HG02852 (cell line): ENCODE measurements at regions not wholly inside any gene's neighbourhood (a gene's known extent, or its start where the extent isn't known, plus 50 kb on each side); places are given as distances from the start of the nearest gene placed in this dataset.
"Not testable (repeated sequence)": the region's sequence is repeated elsewhere in the genome, so short reads cannot be mapped to it uniquely, and the experiment has no call there.

Experiments used
- ATAC-seq: cut with Tn5 transposase; IDR thresholded peaks from one replicate; pipeline ENCODE4 v1.9.1; 2021; ENCODE audit warnings: mild to moderate bottlenecking, moderate library complexity; ENCODE audit not compliant: unreplicated experiment

DNA sequence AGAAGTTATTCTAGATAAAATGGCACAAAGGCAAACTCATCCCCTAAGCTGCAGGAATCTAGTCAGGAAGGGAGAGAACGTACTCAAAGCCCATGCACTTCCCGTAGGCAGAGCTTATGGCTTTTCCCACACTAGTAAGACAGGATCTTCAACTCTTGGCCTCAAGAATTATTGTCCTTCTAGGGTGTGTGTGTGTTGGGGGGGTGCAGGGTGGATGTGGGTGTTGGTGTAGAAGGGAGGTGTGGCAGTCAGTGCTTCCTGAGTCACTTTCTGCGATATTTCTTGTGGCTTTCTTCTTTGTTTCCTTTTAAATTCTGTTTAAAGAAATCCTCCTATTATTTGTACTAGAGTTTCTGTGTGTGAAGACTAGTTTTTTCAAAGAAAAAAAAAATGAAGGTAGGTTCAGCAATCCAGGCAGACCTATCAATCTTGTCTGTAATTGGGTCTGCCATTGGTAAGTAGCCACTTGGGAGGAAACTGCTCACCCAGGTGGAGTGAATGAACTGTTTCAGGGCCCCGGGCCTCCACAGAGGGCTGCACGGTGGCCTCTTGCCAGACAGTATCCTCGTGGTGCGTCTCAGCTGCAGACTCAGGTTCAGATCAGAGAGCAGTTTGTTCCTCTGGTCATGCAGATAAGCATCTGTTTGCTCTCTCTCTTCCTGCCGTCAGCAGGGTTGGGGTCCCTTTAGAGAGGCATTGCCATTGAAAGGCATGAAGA, 131.9 kb downstream of the NPR3 start:
- no peak for ATAC-seq

DNA sequence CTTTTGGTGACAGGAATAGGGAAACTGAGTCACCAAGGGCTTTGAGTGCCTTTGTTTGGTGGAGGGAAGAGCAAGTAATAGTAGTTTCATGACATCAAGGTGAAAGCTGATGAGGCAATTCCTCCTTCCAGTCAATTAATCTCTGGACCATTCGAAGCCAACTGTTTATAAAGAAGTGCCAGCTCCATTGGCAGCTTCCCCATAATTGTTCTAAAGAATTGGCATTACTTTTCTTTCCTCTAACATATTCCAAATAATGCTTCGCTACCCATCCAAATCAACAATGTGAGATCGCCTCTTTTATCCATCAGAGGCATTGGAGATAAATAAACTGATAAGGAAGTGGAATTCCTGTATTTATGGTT, 132.4 kb downstream of the NPR3 start:
- no peak for ATAC-seq

DNA sequence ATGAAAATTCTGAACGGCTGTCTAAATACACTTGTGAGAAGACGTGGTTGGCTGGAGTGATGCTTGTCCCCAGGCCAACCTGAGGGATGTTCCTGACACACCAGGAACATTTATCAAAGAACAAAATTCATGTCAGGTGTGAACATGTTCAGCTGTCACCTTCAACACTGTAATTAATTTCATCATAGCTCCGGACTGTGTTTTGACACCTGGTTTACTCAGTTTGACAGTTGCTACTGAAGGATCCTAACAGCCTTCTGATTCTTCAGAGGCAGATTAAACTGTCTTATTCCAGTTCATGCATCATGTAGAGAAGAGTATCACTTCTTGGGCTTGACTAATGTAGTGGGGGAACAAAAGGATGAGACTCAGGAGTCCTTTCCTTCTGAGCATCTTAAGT, 134.1 kb downstream of the NPR3 start:
- no peak for ATAC-seq

DNA sequence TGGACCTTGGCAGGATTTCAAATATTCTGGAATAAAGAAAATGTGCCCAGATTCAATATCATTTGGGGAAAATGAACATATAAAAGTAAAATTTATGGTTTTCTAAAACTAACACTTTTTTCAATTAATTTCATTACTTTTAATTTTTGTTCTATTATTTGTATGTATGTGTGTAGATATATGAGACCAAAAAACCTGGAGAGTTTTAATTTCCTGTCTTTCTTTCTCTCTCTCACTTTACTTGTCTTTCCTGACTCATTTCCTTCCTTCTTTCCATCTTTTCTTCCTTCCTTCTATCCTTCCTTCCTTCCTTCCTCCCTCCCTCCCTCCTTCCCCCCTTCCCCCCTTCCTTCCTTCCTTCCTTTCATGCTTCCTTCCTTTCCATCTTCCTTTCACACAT, 137.0 kb downstream of the NPR3 start:
- no peak for ATAC-seq

DNA sequence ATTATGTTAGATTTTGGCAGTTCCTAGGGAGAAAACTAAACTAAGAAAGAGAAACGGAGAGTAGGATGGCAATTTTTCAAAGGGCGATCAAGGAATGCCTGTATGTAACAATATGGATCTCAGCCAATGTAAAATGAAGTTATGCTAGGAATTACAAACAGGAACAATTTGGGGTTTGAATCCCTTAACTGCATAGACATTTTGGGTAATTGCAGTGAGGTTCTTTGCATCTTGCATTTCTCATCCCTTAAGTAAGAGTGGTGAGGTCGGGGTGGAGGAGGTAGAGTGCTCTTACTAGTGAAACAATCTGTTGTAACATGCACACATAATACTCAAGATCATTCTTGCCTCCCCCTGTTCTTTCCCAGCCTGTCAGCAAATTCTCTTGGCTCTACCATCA, 137.6 kb downstream of the NPR3 start:
- no peak for ATAC-seq

DNA sequence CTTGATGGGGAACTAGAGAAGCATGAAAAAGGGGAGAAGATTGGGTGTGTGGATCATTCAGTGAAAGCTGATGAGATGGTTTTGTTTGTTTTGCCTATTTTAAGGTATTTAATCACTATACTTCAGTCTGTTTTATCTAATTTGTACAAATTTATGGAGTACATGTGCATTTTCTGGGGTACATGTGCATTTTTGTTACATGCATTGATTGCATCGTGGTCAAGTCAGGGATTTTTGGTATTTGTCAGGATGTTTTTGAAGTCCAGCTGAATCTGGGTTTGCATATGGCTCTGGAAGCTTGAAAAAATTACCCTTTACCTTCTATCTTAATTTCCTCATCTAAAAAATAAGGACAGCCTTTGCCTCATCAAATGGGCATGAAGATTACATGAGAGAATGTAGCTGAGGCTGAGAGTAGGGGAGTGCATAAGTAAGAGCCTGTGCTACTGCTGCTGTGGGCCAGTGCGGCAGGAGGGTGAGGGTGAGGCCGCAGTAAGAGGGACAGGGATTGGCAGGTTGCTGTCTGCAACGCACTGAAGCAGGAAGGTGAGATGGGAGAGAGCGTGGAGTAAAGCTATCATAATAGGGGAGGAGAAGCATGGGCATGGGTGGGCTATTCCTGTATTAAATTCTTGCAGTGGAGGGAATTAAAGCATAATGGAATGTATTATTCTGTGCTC, 139.8 kb downstream of the NPR3 start:
- no peak for ATAC-seq

DNA sequence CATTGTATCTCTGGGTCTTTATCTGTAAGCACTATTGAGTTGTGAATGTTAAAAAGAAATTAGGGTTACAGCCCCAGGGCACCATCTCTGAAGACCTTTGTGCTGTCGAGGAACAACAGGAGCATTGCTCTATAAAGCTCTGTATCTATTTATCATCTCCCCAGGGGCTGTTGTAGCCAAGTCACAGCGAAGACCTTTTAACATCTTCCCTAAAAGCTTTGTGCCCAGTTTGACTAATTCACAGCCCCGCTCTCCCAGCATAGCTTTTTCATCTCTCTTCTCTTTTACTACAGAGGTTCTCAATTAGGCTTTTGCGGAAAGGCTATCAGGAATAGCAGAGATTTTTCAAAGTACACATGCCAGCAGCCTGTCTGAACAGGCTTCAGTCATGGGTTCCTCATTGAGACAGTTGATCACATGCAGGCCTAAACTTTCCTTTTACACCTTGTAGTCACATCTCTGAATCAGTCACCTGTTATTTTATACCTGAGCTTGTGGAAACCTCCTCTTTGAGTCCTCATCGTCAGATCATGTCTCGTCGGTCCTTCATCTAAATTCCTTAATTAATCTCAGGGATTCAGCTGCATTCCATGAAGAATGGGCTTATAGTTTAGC, 140.5 kb downstream of the NPR3 start:
- ATAC-seq: no peak

DNA sequence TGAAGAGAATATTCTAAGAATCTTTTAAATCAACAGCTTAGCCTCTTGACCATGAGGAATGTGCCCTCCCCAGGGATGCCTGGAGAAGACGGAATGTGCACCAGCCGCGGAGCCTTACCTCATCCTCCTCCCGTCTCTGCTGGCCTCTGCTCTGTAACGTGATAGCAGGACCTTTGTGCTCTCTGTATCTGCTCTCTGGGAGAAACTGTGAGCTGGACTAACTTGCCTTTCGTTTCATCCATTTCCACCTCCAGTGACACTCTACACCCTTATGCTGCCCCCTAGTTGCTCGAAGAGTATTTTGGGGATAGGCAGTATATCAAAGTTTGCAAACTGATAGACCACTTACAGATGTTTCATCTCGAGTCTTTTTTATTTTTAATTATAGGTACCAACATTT, 141.4 kb downstream of the NPR3 start:
- no peak for ATAC-seq

DNA sequence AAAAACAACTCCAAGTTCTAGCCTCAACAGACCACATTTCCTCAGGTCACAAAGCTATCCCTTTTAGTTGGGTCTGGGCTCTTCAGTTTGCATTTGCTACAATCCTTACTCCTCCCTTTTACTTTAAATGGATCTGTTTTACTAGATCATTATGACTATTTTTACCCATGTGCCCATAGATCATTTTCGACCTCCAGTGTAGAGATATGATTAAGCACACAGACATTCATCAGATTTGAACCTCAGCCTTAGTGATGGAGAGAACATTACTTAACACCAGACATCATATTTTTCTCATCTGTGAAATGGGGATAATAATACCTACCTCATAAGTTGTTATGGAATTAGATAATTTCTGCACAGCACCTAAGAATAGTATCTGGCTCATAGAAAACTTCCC, 141.9 kb downstream of the NPR3 start:
- ATAC-seq: no peak

DNA sequence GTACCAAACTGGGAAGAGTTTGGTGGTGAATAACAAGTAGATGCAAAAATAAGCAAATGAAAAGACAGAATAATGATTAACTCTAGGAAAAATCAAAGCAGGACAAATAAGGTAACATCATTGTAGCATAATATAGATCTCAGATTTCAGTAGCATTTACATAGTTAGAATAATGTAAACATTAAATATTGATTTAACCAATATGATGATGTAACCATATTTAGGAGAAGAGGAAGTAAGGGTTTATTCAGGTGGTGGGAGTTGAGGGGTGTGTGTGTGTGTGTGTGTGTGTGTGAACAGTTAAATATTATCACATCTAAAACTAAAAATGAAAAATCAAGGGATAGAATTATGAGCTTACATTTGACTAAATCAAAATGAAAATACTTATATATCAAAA, 143.4 kb downstream of the NPR3 start:
- ATAC-seq: no peak

DNA sequence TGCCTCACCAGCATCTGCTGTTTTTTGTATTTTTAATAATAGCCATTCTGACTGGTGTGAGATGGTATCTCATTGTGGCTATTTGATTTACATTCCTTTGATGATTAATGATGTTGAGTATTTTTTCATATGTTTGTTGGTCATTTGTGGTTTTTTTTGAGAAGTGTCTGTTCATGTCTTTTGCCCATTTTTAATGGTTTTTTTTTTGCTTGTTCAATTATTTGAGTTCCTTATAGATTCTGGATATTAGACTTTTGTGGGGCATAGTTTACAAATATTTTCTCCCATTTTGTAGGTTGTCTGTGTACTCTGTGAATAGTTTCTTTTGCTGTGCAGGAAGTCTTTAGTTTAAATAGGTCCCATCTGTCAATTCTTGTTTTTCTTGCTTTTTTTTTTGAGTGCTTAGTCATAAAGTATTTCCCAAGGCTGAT, 148.1 kb downstream of the NPR3 start:
- no peak for ATAC-seq

DNA sequence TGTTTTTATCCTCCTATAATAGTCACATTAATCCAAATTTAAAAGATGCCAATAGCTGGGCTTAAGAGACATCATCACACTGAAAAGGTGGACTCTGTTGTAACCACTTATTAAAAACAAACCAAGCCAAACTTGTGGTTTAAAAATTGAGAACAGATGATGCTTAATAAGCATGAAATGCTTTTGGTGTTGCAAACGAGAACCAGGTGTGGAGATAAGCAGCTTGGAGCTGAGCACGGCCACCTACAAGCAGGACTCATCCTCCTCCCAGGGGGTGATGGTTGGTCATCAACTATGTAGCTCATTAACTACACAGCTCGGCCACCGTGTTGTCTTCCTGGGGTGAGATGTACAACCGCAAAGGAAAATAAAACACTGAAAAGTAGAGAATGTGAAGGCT, 154.4 kb downstream of the NPR3 start:
- no peak for ATAC-seq

DNA sequence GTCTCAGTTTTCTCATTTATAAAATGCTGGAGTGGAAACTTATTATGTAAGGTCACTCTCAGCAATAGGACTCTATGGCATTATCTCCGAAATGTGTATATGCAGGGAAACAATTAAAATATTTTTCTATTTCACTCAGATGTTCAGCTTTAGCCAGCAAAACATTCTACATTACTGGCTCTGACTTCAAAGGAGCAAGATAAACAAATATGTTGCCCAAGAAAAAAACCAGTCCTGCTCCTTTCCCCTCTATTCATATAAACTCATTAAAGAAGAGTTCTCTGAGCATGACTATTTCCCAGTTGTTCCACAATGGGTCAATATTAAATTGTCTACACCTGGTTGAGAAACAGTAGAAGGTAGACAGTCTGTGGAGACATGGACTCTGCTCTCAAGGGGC, 155.0 kb downstream of the NPR3 start:
- no peak for ATAC-seq

DNA sequence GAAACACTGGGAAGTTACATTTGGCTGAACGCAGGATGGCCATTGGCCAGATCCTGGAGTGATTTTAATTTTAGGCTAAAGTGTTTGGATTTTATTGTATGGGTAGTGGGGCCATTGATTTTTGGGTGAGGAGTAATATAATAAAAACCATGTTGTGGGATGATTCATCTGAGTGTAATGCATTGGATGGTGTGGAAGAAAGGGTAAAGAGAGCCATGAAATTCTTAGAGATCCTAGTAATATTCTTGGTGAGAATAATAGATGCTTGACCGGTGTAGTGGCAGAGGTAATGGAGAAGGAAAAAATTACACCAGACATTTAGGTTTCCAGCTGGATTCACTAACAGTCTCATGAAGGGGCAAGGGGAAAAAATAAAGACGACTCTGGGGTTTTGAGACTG, 158.1 kb downstream of the NPR3 start:
- ATAC-seq: no peak

DNA sequence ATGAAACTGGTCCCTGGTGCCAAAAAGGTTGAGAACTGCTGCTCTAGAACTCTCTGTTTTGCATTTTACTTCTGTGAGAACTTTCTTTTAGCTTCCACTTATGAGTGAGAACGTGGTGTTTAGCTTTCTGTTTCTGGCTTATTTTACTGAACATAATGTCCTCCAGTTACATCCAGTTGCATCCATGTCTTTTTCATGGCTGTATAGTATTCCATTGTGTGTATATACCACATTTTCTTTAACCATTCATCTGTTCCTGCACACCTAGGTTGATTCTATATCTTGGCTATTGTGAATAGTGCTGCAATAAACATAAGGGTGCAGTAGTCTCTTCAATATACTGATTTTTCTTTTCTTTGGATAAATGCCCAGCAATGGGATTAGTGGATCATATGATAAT, 165.7 kb downstream of the NPR3 start:
- no peak for ATAC-seq

DNA sequence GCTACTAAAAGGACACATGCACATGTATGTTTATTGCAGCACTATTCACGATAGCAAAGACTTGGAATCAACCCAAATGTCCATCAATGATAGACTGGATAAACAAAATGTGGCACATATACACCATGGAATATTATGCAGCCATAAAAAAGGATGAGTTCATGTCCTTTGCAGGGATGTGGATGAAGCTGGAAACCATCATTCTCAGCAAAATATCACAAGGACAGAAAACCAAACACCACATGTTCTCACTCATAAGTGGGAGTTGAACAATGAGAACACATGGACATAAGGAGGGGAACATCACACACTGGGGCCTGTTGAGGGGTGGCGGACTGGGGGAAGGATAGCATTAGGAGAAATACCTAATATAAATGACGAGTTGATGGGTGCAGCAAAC, 168.2 kb downstream of the NPR3 start:
- ATAC-seq: not testable (repeated sequence)

DNA sequence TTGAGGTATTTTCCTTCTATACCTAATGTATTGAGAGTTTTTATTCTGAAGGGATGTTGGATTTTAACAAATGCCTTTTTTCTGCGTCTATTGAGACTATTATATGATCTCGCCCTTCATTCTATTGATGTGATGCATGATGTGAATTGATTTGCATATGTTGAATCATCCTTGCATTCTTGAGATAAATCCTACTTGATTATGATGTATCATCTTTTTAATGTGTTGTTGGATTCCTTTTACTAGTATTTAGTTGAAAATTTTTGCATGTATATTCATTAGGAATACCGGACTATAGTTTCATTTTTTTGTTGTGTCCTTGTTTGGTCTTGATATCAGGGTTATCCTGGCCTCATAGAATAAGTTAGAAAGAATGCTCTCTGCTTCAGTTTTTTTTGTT, 169.7 kb downstream of the NPR3 start:
- no peak for ATAC-seq

DNA sequence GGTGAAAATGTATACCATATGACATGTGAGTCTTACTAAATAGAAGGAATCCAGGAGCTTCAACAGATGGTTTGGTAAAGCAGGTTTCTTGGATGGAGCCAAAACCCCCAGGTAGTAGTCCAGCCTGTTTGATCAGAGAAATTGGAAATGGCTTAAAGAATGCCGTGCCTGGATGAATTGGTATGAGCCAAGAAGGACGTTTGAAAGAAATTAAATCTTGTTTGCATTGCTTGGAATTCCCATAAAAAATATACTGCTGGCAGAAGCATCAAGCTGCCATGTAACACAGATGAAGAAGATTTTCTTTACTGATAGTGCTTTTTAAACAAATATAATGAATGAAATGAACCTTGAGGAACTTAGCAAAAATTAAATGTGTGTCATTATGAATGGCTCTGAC, 176.3 kb downstream of the NPR3 start:
- ATAC-seq: no peak

DNA sequence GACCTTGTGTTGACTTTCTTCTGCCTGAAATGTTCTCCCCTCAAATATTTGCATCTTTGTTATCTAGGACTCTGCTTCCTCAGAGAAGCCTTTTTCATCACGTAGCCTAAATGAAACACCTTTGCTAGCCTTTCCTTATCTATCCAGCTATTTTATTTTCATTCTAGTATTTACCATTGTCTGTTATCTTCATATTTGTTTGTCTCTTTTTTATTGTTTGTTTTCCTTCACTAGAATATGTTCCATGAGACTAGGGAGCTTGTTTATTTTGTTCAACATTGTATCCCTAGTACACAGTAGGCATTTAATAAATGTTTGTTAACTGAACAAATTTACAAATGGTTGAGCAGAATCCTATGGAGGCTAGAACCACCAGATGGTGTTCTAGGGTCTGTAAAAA, 178.0 kb downstream of the NPR3 start:
- no peak for ATAC-seq

DNA sequence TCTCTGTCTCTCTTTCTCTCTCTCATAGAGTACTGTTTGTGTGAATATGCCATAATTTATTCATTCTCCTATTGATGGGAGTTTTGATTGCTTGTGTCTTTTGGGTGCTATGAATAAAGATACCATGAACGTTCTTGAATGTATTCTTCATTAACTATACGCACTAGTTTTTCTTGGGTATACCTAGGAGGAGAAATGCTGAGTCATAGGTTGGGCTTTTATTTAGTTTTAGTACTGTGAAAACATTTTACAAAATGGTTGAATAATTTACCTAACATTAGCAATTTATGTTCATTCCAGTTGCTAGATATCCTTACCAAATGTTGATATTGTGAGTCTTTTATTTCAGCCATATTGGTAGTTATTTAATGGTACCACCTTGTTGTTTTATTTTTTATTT, 192.5 kb downstream of the NPR3 start:
- ATAC-seq: no peak

DNA sequence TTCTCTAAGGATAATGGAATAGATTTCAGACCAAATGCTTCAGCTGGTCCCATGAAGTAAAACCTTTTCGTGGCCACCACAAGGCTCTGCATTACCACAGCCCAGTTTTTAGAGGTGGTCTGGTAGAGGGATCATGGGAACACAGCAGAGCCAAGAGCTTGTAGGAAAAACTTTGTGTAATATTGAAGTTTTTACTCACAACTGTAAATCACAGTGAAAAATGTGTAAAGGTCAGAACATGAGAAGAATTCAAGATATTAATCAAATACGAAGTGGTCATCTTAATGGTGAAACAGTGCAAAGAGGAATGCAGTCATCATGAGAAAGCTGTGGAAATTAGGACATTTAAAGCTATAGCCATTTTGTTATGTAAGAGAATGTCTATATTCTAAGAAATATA, 197.5 kb downstream of the NPR3 start:
- ATAC-seq: no peak

DNA sequence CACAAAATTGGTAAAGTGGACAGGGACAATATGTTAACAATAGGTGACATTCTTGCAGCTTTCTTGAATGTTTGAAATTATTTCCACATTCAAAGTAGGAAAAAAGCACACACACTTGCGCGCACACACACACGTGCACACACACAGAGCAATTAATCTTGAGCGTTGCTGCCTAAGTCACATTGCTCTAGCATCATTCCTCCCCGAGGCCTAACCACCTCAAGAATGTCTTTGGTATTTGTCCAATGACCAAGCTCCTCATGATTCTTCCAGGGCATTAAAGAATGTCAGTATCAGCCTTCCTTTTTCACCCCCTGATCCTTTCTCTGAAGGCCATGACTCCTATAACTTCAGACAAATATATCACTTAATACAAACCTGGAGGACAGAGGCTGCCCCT, 198.1 kb downstream of the NPR3 start:
- ATAC-seq: no peak

DNA sequence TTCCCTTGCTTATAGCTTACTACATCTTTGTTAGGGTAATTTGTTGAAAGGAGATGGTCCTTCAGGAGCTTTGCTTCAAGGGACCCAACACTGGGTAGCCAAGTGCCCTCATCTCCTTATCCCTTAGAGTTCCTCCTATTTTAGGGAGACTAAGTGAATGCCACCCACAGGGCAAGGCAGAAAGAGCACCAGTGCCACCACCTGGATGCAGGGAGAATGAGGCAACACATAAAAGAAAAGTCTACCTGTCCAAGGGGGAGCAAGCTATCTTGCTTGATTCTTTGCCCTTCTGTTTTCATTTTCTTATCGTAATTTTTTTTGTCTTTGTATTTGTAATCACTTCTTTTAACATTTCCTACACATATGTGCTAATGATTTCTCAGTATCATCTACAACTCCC, 205.5 kb downstream of the NPR3 start:
- no peak for ATAC-seq
